GM18870 (cell line): ENCODE measurements at regions not wholly inside any gene's neighbourhood (a gene's known extent, or its start where the extent isn't known, plus 50 kb on each side); places are given as distances from the start of the nearest gene placed in this dataset.

ENCODE experiments used
- ATAC-seq: cut with Tn5 transposase; IDR thresholded peaks from one replicate; pipeline ENCODE4 v1.9.1; 2021; ENCODE audit warnings: moderate library complexity; ENCODE audit not compliant: unreplicated experiment

- no peak for ATAC-seq
Observed at GRCh38 chr12:4030929-4031702, 157.9 kb upstream of the PARP11 start.

GRCh38 chr12:4027412-4027811 is 154.2 kb upstream of the PARP11 start:
- no peak for ATAC-seq

GRCh38 chr12:4026517-4026916 is 153.3 kb upstream of the PARP11 start:
- no peak for ATAC-seq

GRCh38 chr12:4026020-4026358 is 152.8 kb upstream of the PARP11 start:
- ATAC-seq: no peak

- no peak for ATAC-seq
Observed at GRCh38 chr12:4025181-4026019, 152.2 kb upstream of the PARP11 start.

GRCh38 chr12:4024701-4025100 is 151.5 kb upstream of the PARP11 start:
- no peak for ATAC-seq

- no peak for ATAC-seq
Observed at GRCh38 chr12:4015225-4016091, 142.3 kb upstream of the PARP11 start.

GRCh38 chr12:4014858-4015224 is 141.6 kb upstream of the PARP11 start:
- no peak for ATAC-seq

- ATAC-seq: no peak
Observed at GRCh38 chr12:4014444-4014843, 141.2 kb upstream of the PARP11 start.

GRCh38 chr12:4012977-4013968 is 140.1 kb upstream of the PARP11 start:
- ATAC-seq: no peak

GRCh38 chr12:4012073-4012472 is 138.9 kb upstream of the PARP11 start:
- ATAC-seq: no peak

- ATAC-seq: no peak
Observed at GRCh38 chr12:4011597-4011996, 138.4 kb upstream of the PARP11 start.

- no peak for ATAC-seq
Observed at GRCh38 chr12:4009979-4010704, 136.9 kb upstream of the PARP11 start.

- no peak for ATAC-seq
Observed at GRCh38 chr12:4006743-4007142, 133.5 kb upstream of the PARP11 start.

- no peak for ATAC-seq
Observed at GRCh38 chr12:4005851-4006430, 132.7 kb upstream of the PARP11 start.

GRCh38 chr12:4003576-4003975 is 130.4 kb upstream of the PARP11 start:
- ATAC-seq: no peak

GRCh38 chr12:4002601-4003000 is 129.4 kb upstream of the PARP11 start:
- ATAC-seq: no peak

GRCh38 chr12:4001841-4002240 is 128.6 kb upstream of the PARP11 start:
- no peak for ATAC-seq

- no peak for ATAC-seq
Observed at GRCh38 chr12:4001031-4001430, 127.8 kb upstream of the PARP11 start.
